Pancreas (tissue), 10 donors: ENCODE measurements at regions not wholly inside any gene's neighbourhood (a gene's known extent, or its start where the extent isn't known, plus 50 kb on each side); places are given as distances from the start of the nearest gene placed in this dataset.

Source experiments
- ATAC-seq, 4 donors: fragments of 200-7000 bp; cut with Tn5 transposase; one replicate each; pipeline versions ENCODE4 v1.8.0 to v1.9.1; 2020; ENCODE audit warnings: mild to moderate bottlenecking in 4 of 4, moderate library complexity in 4 of 4
- DNase-seq, 6 donors: peaks; one replicate each; pipeline ENCODE4 v3.0.0-alpha.2; 2020
- FAIRE-seq: peaks from 2 replicates; lab custom pipeline; 2012; peaks lifted over from hg19 to GRCh38; lab: Jason Lieb, UNC
- H3K27ac ChIP-seq, 4 donors: fragments of 200-600 bp; sonication (generic); 1 replicate in 3 of 4; 2 replicates in 1 of 4; pipeline versions ENCODE4 v1.5.0 to v1.8.0; 2020
- H3K27me3 ChIP-seq, 4 donors: fragments of 200-600 bp; one replicate each; pipeline ENCODE4 v1.8.0; 2021
- H3K36me3 ChIP-seq, 3 donors: fragments of 200-600 bp; sonication (generic) in 1 of 3; one replicate each; pipeline versions ENCODE4 v1.5.0 to v1.8.0; 2020 to 2021
- H3K4me1 ChIP-seq, 3 donors: fragments of 200-600 bp; one replicate each; pipeline ENCODE4 v1.8.0; 2021
- H3K4me3 ChIP-seq, 4 donors: fragments of 200-600 bp; sonication (generic) in 2 of 4; one replicate each; pipeline versions ENCODE4 v1.5.0 to v1.8.0; 2020 to 2021
- H3K9me3 ChIP-seq, 4 donors: fragments of 200-600 bp; one replicate each; pipeline ENCODE4 v1.8.0; 2021
- CTCF ChIP-seq, 4 donors: fragments of 200-600 bp; sonication (generic) in 3 of 4; IDR thresholded peaks; one replicate each; pipeline versions ENCODE4 v1.5.0 to v1.8.0; 2021; ENCODE audit warnings: antibody characterized with exemption in 4 of 4
- WGBS, 2 donors: extraction: QIAGEN DNeasy Blood & Tissue Kit; methylation state at CpG; one replicate each; pipeline ENCODE4 v1.1.7; 2013; 5-methylcytosine and 5-hydroxymethylcytosine counted together
- intact Hi-C, 3 donors: fragments of 100-400 bp; cut with DNase I; formaldehyde crosslinking; loops; one replicate each; pipeline versions ENCODE4 v1.11.1 to v1.14.2; 2022
- donor health status: healthy with polysubstance abuse.
- donor health status: DM: no; HTN: no; CAD: no; lungs with moderate emphysema.
- donor health status: DM: no; HTN: no; CAD: no.
- donor health status: control.
- donor health status: control.
- donor health status: Bipolar disorder and iron deficiency.
- donor health status: DM: yes; HTN: yes; CAD: no.
- donor health status: DM: no; HTN: no; CAD: no.
- donor health status: DM: no; HTN: no; CAD: no.
- donor health status: DM: yes; HTN: yes; CAD: no.

- intact Hi-C loops = no loop called here
Observed at GRCh38 chr10:118948786-118949185, 80.7 kb upstream of the NANOS1 start.

GRCh38 chr10:118950190-118950680, 79.3 kb upstream of the NANOS1 start:
- no peak for FAIRE-seq

More at GRCh38 chr10:118948786-118949185, 80.7 kb upstream of the NANOS1 start:
- TF ChIP-seq CTCF (IDR thresholded peaks at IDR 0.05) = no peak
- 57 to 64% methylated on average over 3 of the region's 3 CpGs for WGBS, 2 donors
- Histone ChIP-seq H3K36me3 (no peaks in the 10 kb centered on the region), H3K9me3 (no peaks in the 10 kb centered on the region), H3K27ac (no peak overlapping the region), H3K4me3 (no peak overlapping the region), H3K27me3 (no peaks in the 10 kb centered on the region), H3K4me1 (no peaks in the 10 kb centered on the region)
- DNase-seq = no peak
- no peak for ATAC-seq
- FAIRE-seq = no peak

GRCh38 chr10:118950997-118951637, 78.4 kb upstream of the NANOS1 start:
- ATAC-seq (no peak), FAIRE-seq (no peak), DNase-seq (no peak)
- H3K27ac ChIP-seq = no peak overlapping the region
- H3K9me3 ChIP-seq = no peaks in the 10 kb centered on the region
- no peaks in the 10 kb centered on the region for H3K4me1 ChIP-seq
- intact Hi-C loops = no loop called here
- WGBS, 2 donors = 51 to 56% methylated on average over 11 of the region's 11 CpGs
- H3K36me3 ChIP-seq = no peaks in the 10 kb centered on the region
- no peak for TF ChIP-seq CTCF (IDR thresholded peaks at IDR 0.05)
- H3K27me3 ChIP-seq = no peaks in the 10 kb centered on the region
- no peak overlapping the region for H3K4me3 ChIP-seq

More at GRCh38 chr10:118950190-118950680, 79.3 kb upstream of the NANOS1 start:
- H3K4me1 ChIP-seq = no peaks in the 10 kb centered on the region
- no peak overlapping the region for H3K27ac ChIP-seq
- H3K4me3 ChIP-seq = no peak overlapping the region
- H3K9me3 ChIP-seq = no peaks in the 10 kb centered on the region
- no peaks in the 10 kb centered on the region for H3K27me3 ChIP-seq
- TF ChIP-seq CTCF (IDR thresholded peaks at IDR 0.05) = no peak
- 83 to 84% methylated on average over 1 of the region's 1 CpG for WGBS, 2 donors
- no peaks in the 10 kb centered on the region for H3K36me3 ChIP-seq
- DNase-seq = no peak
- peak in 1 of 4 donors; percentile 57 for ATAC-seq
- intact Hi-C loops = no loop called here

- no peak for ATAC-seq
- WGBS, 2 donors = 72 to 82% methylated on average over 5 of the region's 5 CpGs
Observed at GRCh38 chr10:118952493-118953295, 76.8 kb upstream of the NANOS1 start.

More at GRCh38 chr10:118952493-118953295, 76.8 kb upstream of the NANOS1 start:
- FAIRE-seq = no peak
- no peak for DNase-seq
- Histone ChIP-seq H3K4me1 (no peaks in the 10 kb centered on the region), H3K27ac (no peak overlapping the region), H3K9me3 (no peaks in the 10 kb centered on the region), H3K27me3 (no peaks in the 10 kb centered on the region), H3K4me3 (no peak overlapping the region), H3K36me3 (no peaks in the 10 kb centered on the region)
- intact Hi-C loops = no loop called here
- no peak for TF ChIP-seq CTCF (IDR thresholded peaks at IDR 0.05)
